H9 (cell line): ENCODE measurements at regions not wholly inside any gene's neighbourhood (a gene's known extent, or its start where the extent isn't known, plus 50 kb on each side); places are given as distances from the start of the nearest gene placed in this dataset.

Experiments used
- DNase-seq: peaks from one replicate; pipeline ENCODE4 v3.0.0-alpha.2; 2017
- H2AFZ ChIP-seq: one replicate; pipeline ENCODE4 v1.6.1; 2013; ENCODE audit warnings: mild to moderate bottlenecking, low read length, control low read depth, moderate library complexity
- H2AK5ac ChIP-seq: 2 replicates; pipeline ENCODE4 v1.6.1; 2013; ENCODE audit warnings: low read length, control low read depth, mixed read lengths; ENCODE audit not compliant: insufficient read length
- H2BK120ac ChIP-seq: one replicate; pipeline ENCODE4 v1.6.1; 2013; ENCODE audit warnings: low read depth, mild to moderate bottlenecking, low read length, control low read depth, inconsistent platforms; ENCODE audit not compliant: poor library complexity, severe bottlenecking
- H2BK12ac ChIP-seq: 2 replicates; pipeline ENCODE4 v1.6.1; 2013; ENCODE audit warnings: low read length, control low read depth, mixed read lengths, low read depth; ENCODE audit not compliant: insufficient read length
- H2BK15ac ChIP-seq: 2 replicates; pipeline ENCODE4 v1.6.1; 2013; ENCODE audit warnings: low read depth, low read length, control low read depth
- H2BK20ac ChIP-seq: one replicate; pipeline ENCODE4 v1.6.1; 2013; ENCODE audit warnings: low read depth, mild to moderate bottlenecking, low read length, control low read depth, inconsistent platforms; ENCODE audit not compliant: poor library complexity, severe bottlenecking
- H2BK5ac ChIP-seq: 2 replicates; pipeline ENCODE4 v1.6.1; 2013; ENCODE audit warnings: low read length, control low read depth, mixed read lengths; ENCODE audit not compliant: insufficient read length
- H3K14ac ChIP-seq: 2 replicates; pipeline ENCODE4 v1.6.1; 2013; ENCODE audit warnings: low read length, control low read depth; ENCODE audit not compliant: insufficient read depth
- H3K18ac ChIP-seq: 2 replicates; pipeline ENCODE4 v1.6.1; 2013; ENCODE audit warnings: low read depth, mild to moderate bottlenecking, mixed read lengths, low read length, control low read depth; ENCODE audit not compliant: insufficient read length
- H3K23ac ChIP-seq: 2 replicates; pipeline ENCODE4 v1.6.1; 2013; ENCODE audit warnings: low read length, control low read depth, mixed read lengths, low read depth; ENCODE audit not compliant: insufficient read length
- H3K23me2 ChIP-seq: 2 replicates; pipeline ENCODE4 v1.6.1; 2013; ENCODE audit warnings: low read depth, mild to moderate bottlenecking, mixed read lengths, low read length, control low read depth; ENCODE audit not compliant: insufficient read length, poor library complexity, severe bottlenecking
- H3K27ac ChIP-seq: 2 replicates; pipeline ENCODE4 v1.5.1; 2013; ENCODE audit warnings: low read length, control low read depth, mixed read lengths, low read depth; ENCODE audit not compliant: insufficient read length
- H3K27me3 ChIP-seq: 2 replicates; pipeline ENCODE4 v1.6.1; 2013; ENCODE audit warnings: low read length, control low read depth, inconsistent platforms; ENCODE audit not compliant: insufficient read depth
- H3K4ac ChIP-seq: 2 replicates; pipeline ENCODE4 v1.6.1; 2013; ENCODE audit warnings: low read depth, mild to moderate bottlenecking, control low read depth, inconsistent platforms, low read length, moderate library complexity
- H3K4me1 ChIP-seq: 2 replicates; pipeline ENCODE4 v1.6.1; 2013; ENCODE audit warnings: low read length, control low read depth, inconsistent platforms; ENCODE audit not compliant: insufficient read depth
- H3K4me2 ChIP-seq: 2 replicates; pipeline ENCODE4 v1.6.1; 2013; ENCODE audit warnings: low read length, control low read depth, mixed read lengths; ENCODE audit not compliant: insufficient read length, insufficient read depth
- H3K56ac ChIP-seq: 2 replicates; pipeline ENCODE4 v1.6.1; 2013; ENCODE audit warnings: low read depth, mild to moderate bottlenecking, mixed read lengths, low read length, control low read depth; ENCODE audit not compliant: insufficient read length
- H3K79me1 ChIP-seq: 2 replicates; pipeline ENCODE4 v1.6.1; 2013; ENCODE audit warnings: low read depth, mild to moderate bottlenecking, moderate library complexity, low read length, control low read depth, inconsistent platforms; ENCODE audit not compliant: insufficient read depth, poor library complexity, severe bottlenecking
- H3K79me2 ChIP-seq: 2 replicates; pipeline ENCODE4 v1.6.1; 2013; ENCODE audit warnings: low read length, control low read depth, inconsistent platforms; ENCODE audit not compliant: insufficient read depth
- H3K9ac ChIP-seq: 2 replicates; pipeline ENCODE4 v1.6.1; 2013; ENCODE audit warnings: low read length, control low read depth, mixed read lengths; ENCODE audit not compliant: insufficient read length; ENCODE audit errors: extremely low read depth
- H3K9me3 ChIP-seq: one replicate; pipeline ENCODE4 v1.6.1; 2013; ENCODE audit warnings: low read depth, low read length, inconsistent platforms; ENCODE audit not compliant: control insufficient read depth
- H3T11ph ChIP-seq: one replicate; pipeline ENCODE4 v1.6.1; 2013; ENCODE audit warnings: mild to moderate bottlenecking, low read length, control low read depth, inconsistent platforms
- H4K20me1 ChIP-seq: one replicate; pipeline ENCODE4 v1.6.1; 2013; ENCODE audit not compliant: control insufficient read depth, insufficient read length, insufficient read depth
- H4K5ac ChIP-seq: 2 replicates; pipeline ENCODE4 v1.6.1; 2013; ENCODE audit warnings: low read depth, mild to moderate bottlenecking, mixed read lengths, low read length, control low read depth; ENCODE audit not compliant: insufficient read length
- H4K8ac ChIP-seq: replicated peaks from 2 replicates; pipeline ENCODE4 v1.6.1; 2013; ENCODE audit warnings: low read length, control low read depth, mixed read lengths, low read depth; ENCODE audit not compliant: insufficient read length
- H4K91ac ChIP-seq: 2 replicates; pipeline ENCODE4 v1.6.1; 2013; ENCODE audit warnings: low read depth, mild to moderate bottlenecking, moderate library complexity, mixed read lengths, low read length, control low read depth; ENCODE audit not compliant: insufficient read length
- H3K27ac Mint-ChIP-seq, 3 experiments: 2 replicates in 2 of 3; 3 replicates in 1 of 3; pipeline ENCODE4 v1.8.0; 2020 to 2021; ENCODE audit warnings: mixed read lengths in 3 of 3, mild to moderate bottlenecking in 1 of 3, moderate library complexity in 1 of 3
- H3K27me3 Mint-ChIP-seq: 2 replicates; pipeline ENCODE4 v1.8.0; 2021; ENCODE audit warnings: low read depth, mild to moderate bottlenecking, moderate library complexity, mixed read lengths
- H3K36me3 Mint-ChIP-seq, 3 experiments: 2 replicates in 2 of 3; 3 replicates in 1 of 3; pipeline ENCODE4 v1.8.0; 2020 to 2021; ENCODE audit warnings: low read depth in 3 of 3, mixed read lengths in 3 of 3; ENCODE audit not compliant: insufficient read depth in 1 of 3
- H3K4me1 Mint-ChIP-seq, 2 experiments: 2 replicates each; pipeline ENCODE4 v1.8.0; 2020; ENCODE audit warnings: mixed read lengths in 2 of 2
- H3K4me3 Mint-ChIP-seq, 2 experiments: 2 replicates in 1 of 2; 3 replicates in 1 of 2; pipeline ENCODE4 v1.8.0; 2020 to 2021; ENCODE audit warnings: mild to moderate bottlenecking in 2 of 2, mixed read lengths in 2 of 2, moderate library complexity in 1 of 2
- H3K9me3 Mint-ChIP-seq, 2 experiments: 2 replicates in 1 of 2; 3 replicates in 1 of 2; pipeline ENCODE4 v1.8.0; 2020; ENCODE audit warnings: mild to moderate bottlenecking in 2 of 2, mixed read lengths in 2 of 2, moderate library complexity in 1 of 2
- CTCF ChIP-seq: fragments of 200-600 bp; sonication (generic); conservative IDR thresholded peaks from 3 replicates; pipeline ENCODE4 v1.8.0; 2021; ENCODE audit warnings: antibody characterized with exemption, mild to moderate bottlenecking
- WGBS: extraction: QIAGEN DNeasy Blood & Tissue Kit; methylation state at CpG from one replicate; pipeline ENCODE4 v1.1.7; 2013; ENCODE audit warnings: missing lambda C conversion rate, low lambda C conversion rate, mixed read lengths; ENCODE audit not compliant: insufficient read length; ENCODE audit errors: extremely low coverage; 5-methylcytosine and 5-hydroxymethylcytosine counted together

DNA sequence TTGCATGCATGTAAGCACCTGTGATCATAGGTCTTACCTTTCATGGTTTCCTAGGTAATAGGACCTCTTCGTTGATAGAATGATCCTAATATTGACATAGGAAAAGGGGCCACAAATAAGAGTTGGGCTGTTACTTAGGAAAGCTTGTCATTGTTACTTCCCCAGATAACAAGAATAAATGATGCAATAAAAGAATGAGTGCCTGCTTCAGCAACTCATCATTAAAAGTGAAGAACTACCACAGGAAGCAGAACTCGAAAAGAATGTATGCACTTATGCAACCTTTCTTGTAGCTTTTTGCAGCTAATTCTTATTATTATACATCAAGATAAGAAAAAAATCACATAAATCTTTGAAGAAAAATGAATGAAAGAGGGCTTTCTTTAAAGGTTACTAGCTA is 548.6 kb downstream of the LTN1 start:
- no peak for TF ChIP-seq CTCF
- no peak overlapping the region for H3T11ph ChIP-seq
- peaks cover 9 to 12% of the 10 kb centered on the region in 2 experiments; a peak in 4 of 5 replicates for H3K9me3 Mint-ChIP-seq
- no peak overlapping the region for H3K27ac ChIP-seq
- H2AK5ac ChIP-seq = no peak overlapping the region
- no peak overlapping the region for H3K4me3 Mint-ChIP-seq
- no peaks in the 10 kb centered on the region for H3K27me3 Mint-ChIP-seq
- H4K8ac ChIP-seq = no peak overlapping the region
- H3K23me2 ChIP-seq = no peaks in the 10 kb centered on the region
- H4K20me1 ChIP-seq = no peaks in the 10 kb centered on the region
- no peaks in the 10 kb centered on the region for H3K79me1 ChIP-seq
- H4K5ac ChIP-seq = no peak overlapping the region
- H3K4me1 Mint-ChIP-seq = no peaks in the 10 kb centered on the region
- no peak overlapping the region for H3K23ac ChIP-seq
- H3K18ac ChIP-seq = no peak overlapping the region
- no peak overlapping the region for H2BK20ac ChIP-seq
- H3K36me3 Mint-ChIP-seq = peaks cover 2 to 4% (median 2%) of the 10 kb centered on the region in 3 experiments; a peak in 5 of 7 replicates
- H3K79me2 ChIP-seq = no peaks in the 10 kb centered on the region
- H3K4ac ChIP-seq = no peak overlapping the region
- H3K14ac ChIP-seq = no peak overlapping the region
- H3K4me1 ChIP-seq = no peaks in the 10 kb centered on the region
- no peaks in the 10 kb centered on the region for H3K27me3 ChIP-seq
- H3K4me2 ChIP-seq = no peak overlapping the region
- no peak overlapping the region for H2BK12ac ChIP-seq
- no peak overlapping the region for H3K27ac Mint-ChIP-seq
- H2BK120ac ChIP-seq = no peak overlapping the region
- H3K9ac ChIP-seq = no peak overlapping the region
- no peak overlapping the region for H2BK5ac ChIP-seq
- H3K9me3 ChIP-seq = no peaks in the 10 kb centered on the region
- H2AFZ ChIP-seq = no peak overlapping the region
- no CpG with 5 or more reads among the region's 2 CpGs for WGBS
- no peak overlapping the region for H2BK15ac ChIP-seq
- no peak for DNase-seq
- H3K56ac ChIP-seq = no peak overlapping the region
- H4K91ac ChIP-seq = no peak overlapping the region
